LNCAP (cell line): ENCODE measurements at regions not wholly inside any gene's neighbourhood (a gene's known extent, or its start where the extent isn't known, plus 50 kb on each side); places are given as distances from the start of the nearest gene placed in this dataset.

Source experiments
- CTCF ChIP-seq: fragments of 450-650 bp; IDR thresholded peaks from 2 replicates; pipeline ENCODE4 v1.5.1; 2017; ENCODE audit warnings: mild to moderate bottlenecking

GRCh38 chr5:135184646-135185045 is 150.6 kb upstream of the PITX1 start:
- no peak for TF ChIP-seq CTCF

- TF ChIP-seq CTCF, result no peak
Observed at GRCh38 chr5:135183464-135183863, 149.4 kb upstream of the PITX1 start.

GRCh38 chr5:135182675-135183074 is 148.6 kb upstream of the PITX1 start:
- no peak for TF ChIP-seq CTCF

GRCh38 chr5:135181653-135182052 is 147.6 kb upstream of the PITX1 start:
- TF ChIP-seq CTCF, result no peak

GRCh38 chr5:135179308-135179980 is 145.4 kb upstream of the PITX1 start:
- no peak for TF ChIP-seq CTCF

GRCh38 chr5:135178476-135179155 is 144.6 kb upstream of the PITX1 start:
- TF ChIP-seq CTCF, result no peak

- TF ChIP-seq CTCF, result no peak
Observed at GRCh38 chr5:135177591-135177990, 143.6 kb upstream of the PITX1 start.
